ENCODE measurements at regions not wholly inside any gene's neighbourhood (a gene's known extent, or its start where the extent isn't known, plus 50 kb on each side); places are given as distances from the start of the nearest gene placed in this dataset.

DNA sequence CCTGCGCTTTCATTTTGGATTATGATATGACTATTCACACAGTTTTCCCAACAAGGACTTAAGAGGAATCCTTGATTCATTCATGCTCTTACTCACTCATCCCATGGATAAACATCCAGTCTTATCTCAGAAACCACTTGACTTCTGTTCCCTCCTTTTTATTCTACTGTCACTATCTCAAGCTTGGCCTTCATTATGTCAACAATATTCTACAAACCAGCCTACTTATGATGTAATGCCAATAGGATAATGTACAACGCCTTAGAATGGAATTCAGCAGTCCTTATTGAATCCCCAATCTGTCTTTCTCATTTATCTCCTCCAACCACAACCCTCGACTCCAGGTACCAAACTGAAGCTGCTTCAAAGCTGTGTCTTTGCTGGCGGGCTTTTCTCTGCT, 448.5 kb downstream of the PDZRN4 start:
- WGBS, 2 donors: 82 to 94% methylated on average over 4 of the region's 4 CpGs
- intact Hi-C loops (cut with DNase I; ENCODE audit: low total_unique reads): no loop called here
- no peak for DNase-seq
- Histone ChIP-seq H3K27me3 (no peaks in the 10 kb centered on the region), H3K27ac (no peak overlapping the region), H3K4me1 (no peaks in the 10 kb centered on the region), H3K36me3 (ENCODE audit: low read depth, missing control alignments) (no peaks in the 10 kb centered on the region), H3K4me3 (no peak overlapping the region), H3K9me3 (no peaks in the 10 kb centered on the region)
- no peak for TF ChIP-seq POLR2A (IDR thresholded peaks at IDR 0.05)
- TF ChIP-seq, protein P1, sequence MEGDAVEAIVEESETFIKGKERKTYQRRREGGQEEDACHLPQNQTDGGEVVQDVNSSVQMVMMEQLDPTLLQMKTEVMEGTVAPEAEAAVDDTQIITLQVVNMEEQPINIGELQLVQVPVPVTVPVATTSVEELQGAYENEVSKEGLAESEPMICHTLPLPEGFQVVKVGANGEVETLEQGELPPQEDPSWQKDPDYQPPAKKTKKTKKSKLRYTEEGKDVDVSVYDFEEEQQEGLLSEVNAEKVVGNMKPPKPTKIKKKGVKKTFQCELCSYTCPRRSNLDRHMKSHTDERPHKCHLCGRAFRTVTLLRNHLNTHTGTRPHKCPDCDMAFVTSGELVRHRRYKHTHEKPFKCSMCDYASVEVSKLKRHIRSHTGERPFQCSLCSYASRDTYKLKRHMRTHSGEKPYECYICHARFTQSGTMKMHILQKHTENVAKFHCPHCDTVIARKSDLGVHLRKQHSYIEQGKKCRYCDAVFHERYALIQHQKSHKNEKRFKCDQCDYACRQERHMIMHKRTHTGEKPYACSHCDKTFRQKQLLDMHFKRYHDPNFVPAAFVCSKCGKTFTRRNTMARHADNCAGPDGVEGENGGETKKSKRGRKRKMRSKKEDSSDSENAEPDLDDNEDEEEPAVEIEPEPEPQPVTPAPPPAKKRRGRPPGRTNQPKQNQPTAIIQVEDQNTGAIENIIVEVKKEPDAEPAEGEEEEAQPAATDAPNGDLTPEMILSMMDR (IDR thresholded peaks at IDR 0.05): no peak

GRCh38 chr12:41635626-41636364, 447.7 kb downstream of the PDZRN4 start:
- no peak for DNase-seq
- H3K4me3 ChIP-seq: no peak overlapping the region
- no peaks in the 10 kb centered on the region for H3K9me3 ChIP-seq
- 51 to 62% methylated on average over 5 of the region's 5 CpGs for WGBS, 2 donors
- H3K4me1 ChIP-seq: no peaks in the 10 kb centered on the region
- H3K27ac ChIP-seq: no peak overlapping the region
- H3K36me3 ChIP-seq (ENCODE audit: low read depth, missing control alignments): no peaks in the 10 kb centered on the region
- H3K27me3 ChIP-seq: no peaks in the 10 kb centered on the region
- intact Hi-C loops (cut with DNase I; ENCODE audit: low total_unique reads): no loop called here
- no peak for TF ChIP-seq POLR2A (IDR thresholded peaks at IDR 0.05)
- TF ChIP-seq, protein P1 (IDR thresholded peaks at IDR 0.05): no peak

DNA sequence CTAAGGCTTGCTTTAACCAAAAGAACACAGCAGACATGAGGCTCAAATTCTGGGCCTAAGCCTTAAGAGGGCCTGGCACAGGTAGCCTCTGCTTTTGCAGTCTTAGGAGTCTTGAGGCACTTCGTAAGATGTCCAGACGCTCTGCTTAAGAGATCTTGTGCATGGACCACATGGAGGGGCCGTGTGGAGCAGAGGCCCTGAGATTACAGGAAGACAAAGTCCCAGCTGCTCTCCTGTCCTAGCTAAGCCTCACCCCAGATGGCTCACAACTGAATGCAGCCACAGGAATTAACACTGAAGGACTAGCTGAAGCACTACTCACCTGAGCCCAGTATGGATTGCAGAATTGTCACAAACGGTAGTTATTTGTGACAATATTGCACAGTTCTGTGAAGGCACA, 446.0 kb downstream of the PDZRN4 start:
- Histone ChIP-seq H3K27ac (no peak overlapping the region), H3K36me3 (ENCODE audit: low read depth, missing control alignments) (no peaks in the 10 kb centered on the region), H3K27me3 (no peaks in the 10 kb centered on the region), H3K4me1 (no peaks in the 10 kb centered on the region), H3K4me3 (no peak overlapping the region), H3K9me3 (no peaks in the 10 kb centered on the region)
- intact Hi-C loops (cut with DNase I; ENCODE audit: low total_unique reads): no loop called here
- no peak for DNase-seq
- TF ChIP-seq POLR2A (IDR thresholded peaks at IDR 0.05): no peak
- TF ChIP-seq, protein P1 (IDR thresholded peaks at IDR 0.05): no peak
- 87 to 91% methylated on average over 4 of the region's 4 CpGs for WGBS, 2 donors

DNA sequence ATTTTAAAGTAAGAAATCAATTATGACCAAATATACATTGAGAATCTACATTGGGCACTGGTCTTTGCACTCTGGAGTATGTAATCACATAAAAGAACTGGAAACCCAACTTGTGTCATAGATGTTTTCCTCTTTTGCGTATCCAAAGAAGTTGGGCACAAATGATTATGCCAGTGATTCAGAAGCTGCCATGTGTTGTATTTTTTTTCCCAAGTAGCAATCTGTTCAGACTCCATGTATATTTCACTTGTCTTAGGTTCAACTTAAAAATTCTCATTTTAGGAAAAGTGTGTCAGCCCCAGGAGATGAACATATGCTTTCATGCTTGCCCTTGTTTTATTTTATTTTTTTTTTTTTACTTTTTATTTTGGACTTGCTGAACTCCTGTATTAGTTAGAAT, 441.5 kb downstream of the PDZRN4 start:
- intact Hi-C loops (cut with DNase I; ENCODE audit: low total_unique reads): no loop called here
- 85 to 93% methylated on average over 1 of the region's 1 CpG for WGBS, 2 donors

More for the DNA sequence above, 441.5 kb downstream of the PDZRN4 start:
- H3K27me3 ChIP-seq: no peaks in the 10 kb centered on the region
- no peak for TF ChIP-seq POLR2A (IDR thresholded peaks at IDR 0.05)
- TF ChIP-seq, protein P1 (IDR thresholded peaks at IDR 0.05): no peak
- no peak overlapping the region for H3K27ac ChIP-seq
- H3K9me3 ChIP-seq: no peaks in the 10 kb centered on the region
- no peak for DNase-seq
- no peaks in the 10 kb centered on the region for H3K4me1 ChIP-seq
- H3K36me3 ChIP-seq (ENCODE audit: low read depth, missing control alignments): no peaks in the 10 kb centered on the region
- H3K4me3 ChIP-seq: no peak overlapping the region
